Kidney tubule cell (primary cell): ENCODE measurements at regions not wholly inside any gene's neighbourhood (a gene's known extent, or its start where the extent isn't known, plus 50 kb on each side); places are given as distances from the start of the nearest gene placed in this dataset.
A peak's percentile ranks its signal among the peaks of the same experiment; 100 is the strongest.

Experiments used
- DNase-seq: peaks from one replicate; pipeline ENCODE4 v3.0.0-alpha.2; 2018; ENCODE audit warnings: low spot score

GRCh38 chr2:71812736-71813135 lies 334.9 kb downstream of the CYP26B1 start:
- DNase-seq: no peak

GRCh38 chr2:71811726-71812125 lies 335.9 kb downstream of the CYP26B1 start:
- no peak for DNase-seq

GRCh38 chr2:71811157-71811556 lies 336.5 kb downstream of the CYP26B1 start:
- DNase-seq: no peak

GRCh38 chr2:71807581-71808451 lies 339.8 kb downstream of the CYP26B1 start:
- DNase-seq: no peak

GRCh38 chr2:71806432-71806831 lies 341.2 kb downstream of the CYP26B1 start:
- no peak for DNase-seq

GRCh38 chr2:71804281-71804751 lies 343.3 kb downstream of the CYP26B1 start:
- no peak for DNase-seq

- DNase-seq: no peak
These were observed 344.3 kb downstream of the CYP26B1 start for GRCh38 chr2:71803398-71803797.

- no peak for DNase-seq
These were observed 345.1 kb downstream of the CYP26B1 start for GRCh38 chr2:71802556-71802955.

- peak; percentile 36 for DNase-seq
These were observed 345.7 kb downstream of the CYP26B1 start for GRCh38 chr2:71801969-71802368.

- no peak for DNase-seq
These were observed 346.1 kb downstream of the CYP26B1 start for GRCh38 chr2:71801556-71801955.

GRCh38 chr2:71800851-71801250 lies 346.8 kb downstream of the CYP26B1 start:
- no peak for DNase-seq

GRCh38 chr2:71800106-71800809 lies 346.9 kb downstream of the DYSF start:
- no peak for DNase-seq

GRCh38 chr2:71799013-71799575 lies 345.7 kb downstream of the DYSF start:
- no peak for DNase-seq

- peak; percentile 47 for DNase-seq
These were observed 345.1 kb downstream of the DYSF start for GRCh38 chr2:71798266-71799012.

GRCh38 chr2:71797035-71797810 lies 343.9 kb downstream of the DYSF start:
- DNase-seq: no peak

- DNase-seq: peak; percentile 10
These were observed 342.8 kb downstream of the DYSF start for GRCh38 chr2:71796174-71796593.

GRCh38 chr2:71795486-71795885 lies 342.1 kb downstream of the DYSF start:
- no peak for DNase-seq

- DNase-seq: no peak
These were observed 341.2 kb downstream of the DYSF start for GRCh38 chr2:71794611-71795010.

- DNase-seq: no peak
These were observed 340.6 kb downstream of the DYSF start for GRCh38 chr2:71793926-71794325.

GRCh38 chr2:71792926-71793761 lies 339.8 kb downstream of the DYSF start:
- no peak for DNase-seq
